PC-3 (cell line): ENCODE measurements at regions not wholly inside any gene's neighbourhood (a gene's known extent, or its start where the extent isn't known, plus 50 kb on each side); places are given as distances from the start of the nearest gene placed in this dataset.

Source experiments
- ATAC-seq: fragments of 200-7000 bp; cut with Tn5 transposase; 2 replicates; pipeline ENCODE4 v1.9.1; 2020; ENCODE audit warnings: mild to moderate bottlenecking, moderate library complexity
- BruUV-seq: library from RNA; stranded (reverse); fragments of 400-500 nt; replicated peaks from 2 replicates; lab custom pipeline; 2021; lab: Mats Ljungman, UMichigan
- CTCF ChIA-PET: fragments of 300-600 bp; sonication (Branson Sonifier 250); formaldehyde crosslinking; loops from one replicate; lab custom pipeline; 2022; ENCODE audit warnings: antibody characterized with exemption; lab: Charles Lee
- POLR2A ChIA-PET: fragments of 300-600 bp; sonication (Branson Sonifier 250); formaldehyde crosslinking; loops from one replicate; lab custom pipeline; 2022; ENCODE audit warnings: antibody characterized with exemption; ENCODE audit not compliant: unreplicated experiment; lab: Charles Lee
- DNase-seq: peaks from one replicate; pipeline ENCODE4 v3.0.0-alpha.2; 2015
- H2AFZ ChIP-seq: fragments of 300-600 bp; sonication (generic); 2 replicates; pipeline ENCODE4 v1.6.0; 2016; ENCODE audit warnings: antibody characterized with exemption, low read length
- H3F3A ChIP-seq: fragments of 300-600 bp; sonication (generic); one replicate; pipeline ENCODE4 v1.6.0; 2017; ENCODE audit warnings: antibody characterized with exemption, low read length, control low read depth, mild to moderate bottlenecking; ENCODE audit not compliant: unreplicated experiment
- H3K27ac ChIP-seq: fragments of 300-600 bp; sonication (generic); 2 replicates; pipeline ENCODE4 v1.5.1; 2016; ENCODE audit warnings: mild to moderate bottlenecking, low read length
- H3K27me3 ChIP-seq: fragments of 300-600 bp; sonication (generic); 2 replicates; pipeline ENCODE4 v1.6.1; 2016; ENCODE audit warnings: low read length, mixed read lengths
- H3K36me3 ChIP-seq: fragments of 300-600 bp; sonication (generic); 2 replicates; pipeline ENCODE4 v1.6.1; 2016; ENCODE audit warnings: low read depth, mixed run types, low read length, mixed read lengths
- H3K4me1 ChIP-seq: fragments of 300-600 bp; sonication (generic); 2 replicates; pipeline ENCODE4 v1.5.1; 2016; ENCODE audit warnings: low read length; ENCODE audit not compliant: insufficient read depth
- H3K4me2 ChIP-seq: fragments of 300-600 bp; sonication (generic); 2 replicates; pipeline ENCODE4 v1.6.0; 2016; ENCODE audit warnings: low read length
- H3K4me3 ChIP-seq: fragments of 300-600 bp; sonication (generic); 2 replicates; pipeline ENCODE4 v1.5.1; 2016; ENCODE audit warnings: mild to moderate bottlenecking, low read length, mixed read lengths
- H3K79me2 ChIP-seq: fragments of 300-600 bp; sonication (generic); 2 replicates; pipeline ENCODE4 v1.6.1; 2017; ENCODE audit warnings: low read length, mixed read lengths
- H3K9ac ChIP-seq: fragments of 300-600 bp; sonication (generic); 2 replicates; pipeline ENCODE4 v1.6.0; 2016; ENCODE audit warnings: mild to moderate bottlenecking, low read length
- H3K9me2 ChIP-seq: fragments of 300-600 bp; sonication (generic); replicated peaks from 2 replicates; pipeline ENCODE4 v1.6.1; 2016; ENCODE audit warnings: mixed run types, low read length, mixed read lengths
- H3K9me3 ChIP-seq: fragments of 300-600 bp; sonication (generic); 2 replicates; pipeline ENCODE4 v1.6.1; 2016; ENCODE audit warnings: low read length, mixed read lengths
- H4K20me1 ChIP-seq: fragments of 300-600 bp; sonication (generic); 2 replicates; pipeline ENCODE4 v1.6.1; 2016; ENCODE audit warnings: low read length, mixed read lengths
- EZH2 ChIP-seq: fragments of 300-600 bp; sonication (generic); IDR thresholded peaks from one replicate; pipeline ENCODE4 v1.6.1; 2017; ENCODE audit warnings: antibody characterized with exemption, mild to moderate bottlenecking, low read length; ENCODE audit not compliant: unreplicated experiment
- EZH2phosphoT487 ChIP-seq: fragments of 300-600 bp; sonication (generic); IDR thresholded peaks from 2 replicates; pipeline ENCODE4 v1.6.1; 2018; ENCODE audit warnings: mild to moderate bottlenecking, antibody characterized with exemption, low read length, borderline replicate concordance
- intact Hi-C: fragments of 100-400 bp; cut with micrococcal nuclease; formaldehyde crosslinking; loops from 2 replicates; pipeline ENCODE4 v1.9.0; 2023
- TF ChIP-seq, protein P1 (sequence below): fragments of 300-600 bp; sonication (generic); conservative IDR thresholded peaks from 2 replicates; pipeline ENCODE4 v1.5.1; 2017; ENCODE audit warnings: antibody characterized with exemption, low read depth, mild to moderate bottlenecking, low read length

DNA sequence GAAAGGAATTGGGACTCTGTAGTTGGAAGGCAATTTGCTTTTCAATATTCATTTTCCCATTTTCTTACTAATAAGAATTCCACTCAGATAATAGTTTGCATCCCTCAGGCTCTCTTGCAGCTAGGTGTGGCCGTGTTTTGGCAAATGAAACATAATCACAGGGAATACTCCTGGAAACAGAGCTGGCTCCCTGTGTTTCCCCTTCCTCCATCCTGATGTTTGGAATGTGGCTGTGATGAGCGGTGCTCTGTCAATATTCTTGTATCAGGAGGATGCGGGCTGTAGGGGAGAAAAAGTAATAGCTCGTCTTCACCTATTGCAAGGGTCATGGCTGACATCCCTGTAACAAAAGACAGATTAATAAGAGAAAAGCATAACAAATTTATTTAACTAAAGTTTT, 271.0 kb downstream of the MYCN start:
- Histone ChIP-seq H3K9me2 (no peaks in the 10 kb centered on the region), H3K4me2 (no peak overlapping the region), H3K9me3 (0 out of 2 replicates have a peak, but pooled peaks cover 9% of the 10 kb centered on the region), H3K36me3 (no peaks in the 10 kb centered on the region), H4K20me1 (no peaks in the 10 kb centered on the region), H3K27me3 (peaks cover 3% of the 10 kb centered on the region; the same call in 1 of the 2 replicates), H3K79me2 (no peaks in the 10 kb centered on the region), H3K4me3 (no peak overlapping the region), H3F3A (no peaks in the 10 kb centered on the region), H3K9ac (no peak overlapping the region), H2AFZ (no peak overlapping the region), H3K27ac (no peak overlapping the region), H3K4me1 (no peaks in the 10 kb centered on the region)
- DNase-seq (no peak), ATAC-seq (no peak)
- ChIA-PET CTCF (no interaction called here), POLR2A (no interaction called here)
- TF ChIP-seq, protein P1, sequence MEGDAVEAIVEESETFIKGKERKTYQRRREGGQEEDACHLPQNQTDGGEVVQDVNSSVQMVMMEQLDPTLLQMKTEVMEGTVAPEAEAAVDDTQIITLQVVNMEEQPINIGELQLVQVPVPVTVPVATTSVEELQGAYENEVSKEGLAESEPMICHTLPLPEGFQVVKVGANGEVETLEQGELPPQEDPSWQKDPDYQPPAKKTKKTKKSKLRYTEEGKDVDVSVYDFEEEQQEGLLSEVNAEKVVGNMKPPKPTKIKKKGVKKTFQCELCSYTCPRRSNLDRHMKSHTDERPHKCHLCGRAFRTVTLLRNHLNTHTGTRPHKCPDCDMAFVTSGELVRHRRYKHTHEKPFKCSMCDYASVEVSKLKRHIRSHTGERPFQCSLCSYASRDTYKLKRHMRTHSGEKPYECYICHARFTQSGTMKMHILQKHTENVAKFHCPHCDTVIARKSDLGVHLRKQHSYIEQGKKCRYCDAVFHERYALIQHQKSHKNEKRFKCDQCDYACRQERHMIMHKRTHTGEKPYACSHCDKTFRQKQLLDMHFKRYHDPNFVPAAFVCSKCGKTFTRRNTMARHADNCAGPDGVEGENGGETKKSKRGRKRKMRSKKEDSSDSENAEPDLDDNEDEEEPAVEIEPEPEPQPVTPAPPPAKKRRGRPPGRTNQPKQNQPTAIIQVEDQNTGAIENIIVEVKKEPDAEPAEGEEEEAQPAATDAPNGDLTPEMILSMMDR: no peak
- no peak for TF ChIP-seq EZH2
- no peak for TF ChIP-seq EZH2phosphoT487
- intact Hi-C loops: no loop called here
- BruUV-seq: no TSS peak

DNA sequence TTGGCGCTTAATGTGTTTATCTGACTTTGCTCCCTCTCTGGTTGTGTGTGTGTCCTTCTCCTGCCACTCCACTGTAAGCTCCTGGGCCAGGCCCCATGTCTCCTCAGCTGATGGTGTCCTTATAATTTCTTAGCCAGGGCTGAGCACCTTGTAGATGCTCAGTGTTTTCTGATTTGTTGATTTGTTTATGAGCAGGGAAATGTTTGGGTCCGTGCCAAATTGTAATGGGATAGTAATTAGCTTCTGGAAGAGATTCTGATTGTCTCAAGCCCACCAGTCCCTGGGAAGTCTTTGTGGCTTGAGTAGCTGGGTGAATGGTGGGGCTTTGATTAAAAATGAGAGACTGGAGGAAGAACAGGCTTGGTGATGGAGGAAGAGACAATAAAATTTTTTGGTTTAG, 270.5 kb downstream of the MYCN start:
- Histone ChIP-seq H2AFZ (no peak overlapping the region), H3K36me3 (no peaks in the 10 kb centered on the region), H3K27ac (no peak overlapping the region), H4K20me1 (no peaks in the 10 kb centered on the region), H3K4me3 (no peak overlapping the region), H3F3A (no peaks in the 10 kb centered on the region), H3K4me2 (no peak overlapping the region), H3K4me1 (no peaks in the 10 kb centered on the region), H3K9ac (no peak overlapping the region), H3K9me3 (0 out of 2 replicates have a peak, but pooled peaks cover 9% of the 10 kb centered on the region), H3K79me2 (no peaks in the 10 kb centered on the region), H3K27me3 (no peaks in the 10 kb centered on the region), H3K9me2 (no peaks in the 10 kb centered on the region)
- no TSS peak for BruUV-seq
- CTCF ChIA-PET: no interaction called here
- POLR2A ChIA-PET: no interaction called here
- no peak for ATAC-seq
- TF ChIP-seq, protein P1: no peak
- TF ChIP-seq EZH2: no peak
- intact Hi-C loops: no loop called here
- DNase-seq: no peak

DNA sequence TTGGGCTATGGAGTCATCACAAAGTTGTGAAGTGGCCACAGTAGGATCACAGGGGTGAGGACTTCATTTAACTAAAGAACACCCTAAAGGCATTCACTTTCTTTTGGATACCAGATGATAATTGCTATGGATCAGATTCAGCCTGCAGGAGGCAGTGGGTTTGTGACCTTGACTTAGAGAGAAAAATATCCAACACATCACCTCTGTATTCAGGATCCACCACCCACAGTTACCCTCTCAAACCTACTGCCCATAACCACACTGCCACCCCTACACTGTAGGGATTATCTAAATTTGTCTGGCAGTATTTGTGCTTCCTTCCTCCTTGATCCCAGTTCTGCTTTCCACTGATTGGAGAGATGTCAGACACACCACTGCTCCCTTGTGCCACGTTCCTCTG, 269.4 kb downstream of the MYCN start:
- BruUV-seq: no TSS peak

More for the DNA sequence above, 269.4 kb downstream of the MYCN start:
- no peak overlapping the region for H3K9ac ChIP-seq
- DNase-seq (no peak), ATAC-seq (no peak)
- no peaks in the 10 kb centered on the region for H3K27me3 ChIP-seq
- no peaks in the 10 kb centered on the region for H3K36me3 ChIP-seq
- H3K4me1 ChIP-seq: no peaks in the 10 kb centered on the region
- no peaks in the 10 kb centered on the region for H3K9me2 ChIP-seq
- no peaks in the 10 kb centered on the region for H3K79me2 ChIP-seq
- CTCF ChIA-PET: no interaction called here
- H3K9me3 ChIP-seq: 0 out of 2 replicates have a peak, but pooled peaks cover 9% of the 10 kb centered on the region
- no peak overlapping the region for H3K4me3 ChIP-seq
- H2AFZ ChIP-seq: no peak overlapping the region
- no peaks in the 10 kb centered on the region for H4K20me1 ChIP-seq
- intact Hi-C loops: no loop called here
- no peak overlapping the region for H3K4me2 ChIP-seq
- no peak overlapping the region for H3K27ac ChIP-seq
- TF ChIP-seq EZH2: no peak
- TF ChIP-seq, protein P1: no peak
- no peak for TF ChIP-seq EZH2phosphoT487
- no peaks in the 10 kb centered on the region for H3F3A ChIP-seq
- POLR2A ChIA-PET: no interaction called here
